OCI-LY7 (cell line): ENCODE measurements at regions not wholly inside any gene's neighbourhood (a gene's known extent, or its start where the extent isn't known, plus 50 kb on each side); places are given as distances from the start of the nearest gene placed in this dataset.
"Not testable (repeated sequence)": the region's sequence is repeated elsewhere in the genome, so short reads cannot be mapped to it uniquely, and the experiment has no call there.

Source experiments
- BruUV-seq: library from RNA; stranded (reverse); fragments of 400-500 nt; replicated peaks from 2 replicates; lab custom pipeline; 2021; lab: Mats Ljungman, UMichigan
- CTCF ChIA-PET: fragments of 300-600 bp; sonication (Branson Sonifier 250); formaldehyde crosslinking; loops from one replicate; lab custom pipeline; 2022; ENCODE audit warnings: antibody characterized with exemption; ENCODE audit not compliant: unreplicated experiment; lab: Charles Lee
- POLR2A ChIA-PET: fragments of 300-600 bp; sonication (Branson Sonifier 250); formaldehyde crosslinking; loops from one replicate; lab custom pipeline; 2022; ENCODE audit warnings: antibody characterized with exemption; lab: Charles Lee
- DNase-seq: peaks from one replicate; pipeline ENCODE4 v3.0.0-alpha.2; 2015; ENCODE audit warnings: low spot score
- H2AFZ ChIP-seq: fragments of 200-600 bp; sonication (generic), shearing (Covaris generic); 2 replicates; pipeline ENCODE4 v1.6.1; 2014; ENCODE audit warnings: mild to moderate bottlenecking, antibody characterized with exemption, low read length, moderate library complexity
- H3K27ac ChIP-seq: fragments of 200-600 bp; sonication (generic); 2 replicates; pipeline ENCODE4 v1.5.1; 2014; ENCODE audit warnings: mixed run types, low read depth, mild to moderate bottlenecking, moderate library complexity, low read length, inconsistent platforms; ENCODE audit not compliant: poor library complexity, severe bottlenecking
- H3K36me3 ChIP-seq: fragments of 200-600 bp; sonication (generic); 2 replicates; pipeline ENCODE4 v1.6.1; 2014; ENCODE audit warnings: mild to moderate bottlenecking, antibody characterized with exemption, low read length, moderate library complexity, mixed read lengths; ENCODE audit not compliant: insufficient read depth
- H3K4me1 ChIP-seq: fragments of 200-600 bp; sonication (generic); 2 replicates; pipeline ENCODE4 v1.5.1; 2014; ENCODE audit warnings: mild to moderate bottlenecking, low read length; ENCODE audit not compliant: insufficient read depth, poor library complexity, severe bottlenecking
- H3K4me2 ChIP-seq: fragments of 200-600 bp; sonication (generic); 2 replicates; pipeline ENCODE4 v1.6.1; 2014; ENCODE audit warnings: mild to moderate bottlenecking, low read length
- H3K4me3 ChIP-seq: fragments of 200-600 bp; sonication (generic); 2 replicates; pipeline ENCODE4 v1.5.1; 2014; ENCODE audit warnings: mild to moderate bottlenecking, low read depth, low read length; ENCODE audit not compliant: poor library complexity, severe bottlenecking
- H3K79me2 ChIP-seq: fragments of 200-600 bp; sonication (generic); 2 replicates; pipeline ENCODE4 v1.6.1; 2016; ENCODE audit warnings: low read depth, mild to moderate bottlenecking, low read length, moderate library complexity, mixed read lengths; ENCODE audit not compliant: insufficient read depth
- H3K9me2 ChIP-seq: fragments of 200-600 bp; sonication (generic); 2 replicates; pipeline ENCODE4 v1.6.1; 2016; ENCODE audit warnings: mild to moderate bottlenecking, low read length, mixed read lengths; ENCODE audit not compliant: insufficient read depth
- H3K9me3 ChIP-seq: fragments of 200-600 bp; sonication (generic); 2 replicates; pipeline ENCODE4 v1.6.1; 2014; ENCODE audit warnings: mild to moderate bottlenecking, mixed run types, low read length, mixed read lengths
- H4K20me1 ChIP-seq: fragments of 200-600 bp; sonication (generic); 2 replicates; pipeline ENCODE4 v1.6.1; 2014; ENCODE audit warnings: mild to moderate bottlenecking, antibody characterized with exemption, low read length, moderate library complexity, mixed read lengths; ENCODE audit not compliant: insufficient read depth
- intact Hi-C: fragments of 100-400 bp; cut with micrococcal nuclease; formaldehyde crosslinking; loops from one replicate; pipeline ENCODE4 v1.10.0; 2022; ENCODE audit not compliant: unreplicated experiment

- H3K9me2 ChIP-seq, H2AFZ ChIP-seq, intact Hi-C loops, H3K4me2 ChIP-seq, H3K79me2 ChIP-seq, H4K20me1 ChIP-seq, H3K4me1 ChIP-seq, H3K36me3 ChIP-seq, DNase-seq, CTCF ChIA-PET, H3K9me3 ChIP-seq, H3K4me3 ChIP-seq, BruUV-seq, POLR2A ChIA-PET, H3K27ac ChIP-seq: not testable (repeated sequence)
Measured at GRCh38 chr9:43138909-43139308, 955.5 kb downstream of the SPATA31A6 start.

- CTCF ChIA-PET, DNase-seq, H3K9me3 ChIP-seq, H3K27ac ChIP-seq, intact Hi-C loops, H4K20me1 ChIP-seq, BruUV-seq, H3K4me1 ChIP-seq, H2AFZ ChIP-seq, H3K4me2 ChIP-seq, H3K9me2 ChIP-seq, H3K4me3 ChIP-seq, H3K36me3 ChIP-seq, POLR2A ChIA-PET, H3K79me2 ChIP-seq: not testable (repeated sequence)
Measured at GRCh38 chr9:43139349-43139748, 955.9 kb downstream of the SPATA31A6 start.

- H4K20me1 ChIP-seq, H3K36me3 ChIP-seq, BruUV-seq, H3K4me1 ChIP-seq, intact Hi-C loops, CTCF ChIA-PET, H3K9me3 ChIP-seq, DNase-seq, H3K79me2 ChIP-seq, H3K27ac ChIP-seq, H2AFZ ChIP-seq, H3K4me3 ChIP-seq, H3K4me2 ChIP-seq, POLR2A ChIA-PET, H3K9me2 ChIP-seq: not testable (repeated sequence)
Measured at GRCh38 chr9:43139878-43140608, 956.6 kb downstream of the SPATA31A6 start.
